Epithelial cell of proximal tubule (primary cell): ENCODE measurements at regions not wholly inside any gene's neighbourhood (a gene's known extent, or its start where the extent isn't known, plus 50 kb on each side); places are given as distances from the start of the nearest gene placed in this dataset.

Experiments
- DNase-seq: peaks from one replicate; pipeline ENCODE4 v3.0.0-alpha.2; 2011; ENCODE audit warnings: low read depth
- H3K4me3 ChIP-seq: 2 replicates; pipeline ENCODE4 v1.5.1; 2011; ENCODE audit warnings: low read depth, mild to moderate bottlenecking, low read length
- TF ChIP-seq, protein P1 (sequence below): conservative IDR thresholded peaks from 2 replicates; pipeline ENCODE4 v1.5.1; 2012; ENCODE audit warnings: low read depth, mild to moderate bottlenecking, low read length

DNA sequence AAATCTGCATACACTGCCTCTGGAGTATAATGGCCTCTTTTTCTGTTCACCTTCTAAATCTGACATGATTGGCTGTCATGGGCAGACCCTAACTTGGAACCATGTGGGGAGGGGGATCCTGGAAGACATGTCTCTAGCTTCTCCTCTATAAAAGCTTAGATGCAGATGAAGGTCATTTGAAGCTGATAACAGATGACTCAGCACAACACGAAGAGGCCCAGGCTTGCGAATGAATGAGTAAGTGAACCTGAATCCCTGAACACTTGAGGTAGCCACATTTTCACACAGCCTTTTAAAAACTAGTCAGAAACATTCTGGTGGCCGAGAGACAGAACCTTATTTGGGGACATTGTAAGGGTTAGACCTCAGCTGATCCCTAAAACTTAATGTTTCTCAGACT is 282.6 kb downstream of the ELAVL2 start:
- no peak for DNase-seq
- TF ChIP-seq, protein P1, sequence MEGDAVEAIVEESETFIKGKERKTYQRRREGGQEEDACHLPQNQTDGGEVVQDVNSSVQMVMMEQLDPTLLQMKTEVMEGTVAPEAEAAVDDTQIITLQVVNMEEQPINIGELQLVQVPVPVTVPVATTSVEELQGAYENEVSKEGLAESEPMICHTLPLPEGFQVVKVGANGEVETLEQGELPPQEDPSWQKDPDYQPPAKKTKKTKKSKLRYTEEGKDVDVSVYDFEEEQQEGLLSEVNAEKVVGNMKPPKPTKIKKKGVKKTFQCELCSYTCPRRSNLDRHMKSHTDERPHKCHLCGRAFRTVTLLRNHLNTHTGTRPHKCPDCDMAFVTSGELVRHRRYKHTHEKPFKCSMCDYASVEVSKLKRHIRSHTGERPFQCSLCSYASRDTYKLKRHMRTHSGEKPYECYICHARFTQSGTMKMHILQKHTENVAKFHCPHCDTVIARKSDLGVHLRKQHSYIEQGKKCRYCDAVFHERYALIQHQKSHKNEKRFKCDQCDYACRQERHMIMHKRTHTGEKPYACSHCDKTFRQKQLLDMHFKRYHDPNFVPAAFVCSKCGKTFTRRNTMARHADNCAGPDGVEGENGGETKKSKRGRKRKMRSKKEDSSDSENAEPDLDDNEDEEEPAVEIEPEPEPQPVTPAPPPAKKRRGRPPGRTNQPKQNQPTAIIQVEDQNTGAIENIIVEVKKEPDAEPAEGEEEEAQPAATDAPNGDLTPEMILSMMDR: no peak
- H3K4me3 ChIP-seq: no peak overlapping the region

DNA sequence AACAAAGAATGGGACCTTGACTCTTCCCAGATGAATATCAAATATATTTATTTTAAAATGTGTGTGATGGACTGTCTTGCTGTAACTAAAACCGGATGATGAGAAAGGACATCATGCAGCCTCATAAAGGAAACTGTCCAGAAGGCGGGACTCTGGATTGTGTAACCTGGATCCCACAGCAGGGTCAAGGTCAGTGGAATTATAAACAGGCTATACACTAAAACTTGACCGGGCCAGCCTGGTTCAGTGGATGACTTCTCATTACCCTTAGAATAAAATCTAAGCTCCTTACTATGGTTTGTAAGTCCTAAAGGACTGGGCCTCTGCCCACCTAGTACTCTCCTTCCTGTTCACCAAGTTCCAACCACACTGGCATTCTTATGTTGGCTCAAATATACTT is 280.3 kb downstream of the ELAVL2 start:
- TF ChIP-seq, protein P1: no peak
- H3K4me3 ChIP-seq: no peak overlapping the region
- DNase-seq: no peak

DNA sequence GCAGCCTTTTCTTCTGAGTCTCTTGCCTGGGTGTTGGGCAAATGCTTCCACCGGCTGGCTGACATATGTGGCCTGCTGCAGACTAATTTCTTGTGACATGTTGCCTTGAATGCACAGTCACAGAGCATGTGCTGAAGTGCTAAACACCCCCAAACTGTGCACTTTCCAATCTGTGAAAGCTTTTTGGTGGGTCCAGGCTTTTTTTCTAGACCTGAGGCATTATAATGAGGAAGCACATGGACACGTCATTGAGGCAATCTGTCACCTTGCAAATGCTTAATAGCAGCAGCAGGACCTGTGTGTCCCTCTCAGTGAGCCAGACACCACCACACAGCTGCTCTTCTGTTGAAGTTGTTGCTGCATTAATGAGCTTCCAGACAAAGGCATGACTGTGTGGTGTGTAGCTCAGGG is 274.7 kb downstream of the ELAVL2 start:
- no peak for DNase-seq
- no peak overlapping the region for H3K4me3 ChIP-seq
- TF ChIP-seq, protein P1: no peak

DNA sequence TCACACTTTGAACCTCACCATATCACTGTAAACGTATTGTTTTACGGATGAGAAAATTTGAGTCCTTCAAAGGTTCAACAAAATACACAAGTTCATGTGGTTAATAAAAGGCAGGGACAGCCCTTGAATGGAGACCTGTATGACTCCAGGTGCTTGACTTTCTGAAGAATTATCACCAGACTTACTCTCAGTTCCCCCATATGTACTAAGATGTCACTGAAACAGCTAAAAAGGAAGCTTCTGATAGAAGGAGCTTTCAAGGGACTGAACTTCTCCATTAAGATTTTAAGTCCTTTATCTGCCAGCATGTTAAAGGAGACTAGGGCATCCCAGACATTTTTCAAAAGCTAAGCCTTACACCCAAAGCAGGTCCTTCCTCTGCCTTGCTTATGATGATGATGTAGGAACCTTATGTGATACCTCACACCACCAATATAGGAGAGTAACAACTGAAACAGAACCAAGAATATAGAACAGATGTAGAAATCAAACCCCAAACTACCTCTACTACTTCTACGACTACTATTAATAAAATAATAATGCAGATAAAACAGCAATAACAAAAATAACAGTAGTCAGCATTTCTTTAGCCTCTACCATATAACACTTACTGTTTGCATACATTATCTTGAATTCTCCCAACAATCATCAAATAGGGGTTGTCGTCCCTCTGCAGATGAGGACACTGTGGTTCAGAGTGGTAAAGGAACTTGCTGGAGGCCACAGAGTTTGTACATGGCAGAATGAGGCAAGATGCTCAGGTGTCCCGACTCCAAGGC is 273.9 kb downstream of the ELAVL2 start:
- no peak overlapping the region for H3K4me3 ChIP-seq
- TF ChIP-seq, protein P1: no peak
- DNase-seq: no peak

DNA sequence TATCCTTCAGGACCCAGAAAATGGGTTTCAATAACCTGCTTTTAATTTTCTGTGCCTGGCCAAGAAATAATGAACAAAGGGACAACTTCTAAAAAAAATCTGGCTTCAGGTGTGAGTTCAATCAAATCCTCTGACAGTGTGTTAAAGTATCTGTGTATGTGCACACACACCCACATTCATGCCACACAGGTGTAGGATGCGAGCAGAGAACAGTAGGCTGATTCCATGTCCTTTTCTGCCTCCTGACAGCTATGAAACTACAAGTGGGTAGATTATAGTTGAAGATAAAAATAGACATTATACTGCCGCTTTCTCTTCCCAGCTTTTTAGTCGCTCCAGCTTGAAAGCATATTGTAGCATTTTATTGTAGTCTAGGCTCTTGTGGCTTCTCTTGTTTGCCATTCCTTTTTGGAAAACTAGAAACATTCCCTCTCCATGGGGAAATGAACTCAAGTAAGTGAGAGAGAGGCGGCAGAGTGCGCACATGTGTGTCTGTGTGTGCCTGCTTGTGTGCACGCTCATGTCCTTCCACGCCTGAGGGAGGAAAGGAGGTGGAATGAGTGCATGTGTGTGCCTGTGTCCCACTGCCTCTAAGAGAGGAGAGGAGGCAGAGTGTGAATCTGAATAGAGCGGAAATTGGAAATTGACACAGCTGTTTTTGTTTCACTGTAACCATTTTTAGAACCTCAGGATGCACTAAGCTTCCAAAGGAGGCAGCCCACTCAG is 273.0 kb downstream of the ELAVL2 start:
- no peak for DNase-seq
- no peak overlapping the region for H3K4me3 ChIP-seq
- TF ChIP-seq, protein P1: no peak

DNA sequence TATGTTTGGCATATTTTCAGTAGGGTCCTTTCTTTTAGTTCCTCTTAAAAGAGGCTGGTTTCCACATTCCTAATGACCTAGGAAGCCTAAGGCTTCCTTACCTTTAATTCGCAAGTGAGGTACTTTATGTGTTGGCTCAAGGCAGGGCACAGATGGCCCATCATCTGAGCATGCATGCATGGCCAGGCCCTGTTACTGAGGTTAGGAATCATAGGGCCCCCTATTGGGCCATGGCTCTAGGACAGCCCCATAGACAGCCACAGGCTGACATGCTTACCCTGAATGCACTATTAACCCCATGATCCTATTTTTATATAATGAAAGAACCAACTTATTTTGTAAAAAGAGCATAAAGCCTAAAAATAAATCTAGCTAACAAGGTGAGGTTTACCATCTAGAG is 271.4 kb downstream of the ELAVL2 start:
- H3K4me3 ChIP-seq: no peak overlapping the region
- TF ChIP-seq, protein P1: no peak
- no peak for DNase-seq
